GM12878 (cell line): ENCODE measurements at regions not wholly inside any gene's neighbourhood (a gene's known extent, or its start where the extent isn't known, plus 50 kb on each side); places are given as distances from the start of the nearest gene placed in this dataset.

Experiments used
- ATAC-seq: fragments of 200-7000 bp; cut with Tn5 transposase; 3 replicates; pipeline ENCODE4 v1.9.1; 2020; ENCODE audit warnings: mild to moderate bottlenecking, moderate library complexity
- BruUV-seq: library from RNA; stranded (reverse); fragments of 400-500 nt; replicated peaks from 2 replicates; lab custom pipeline; 2021; lab: Mats Ljungman, UMichigan
- CTCF ChIA-PET: fragments of 300-600 bp; sonication (Branson Sonifier 250); formaldehyde crosslinking; extraction: SDS; loops from one replicate; lab custom pipeline; 2021; ENCODE audit warnings: inconsistent platforms; lab: Yijun Ruan, JAX
- POLR2A ChIA-PET: fragments of 350-600 bp; formaldehyde crosslinking; extraction: SDS; loops from one replicate; lab custom pipeline; 2021; ENCODE audit warnings: inconsistent platforms; lab: Charles Lee
- RAD21 ChIA-PET: fragments of 300-600 bp; sonication (Branson Sonifier 250); formaldehyde crosslinking; loops from one replicate; lab custom pipeline; 2023; ENCODE audit warnings: antibody characterized with exemption; ENCODE audit not compliant: unreplicated experiment; lab: Charles Lee
- SMC1A ChIA-PET: fragments of 300-600 bp; sonication (Branson Sonifier 250); formaldehyde crosslinking; loops from one replicate; lab custom pipeline; 2023; ENCODE audit not compliant: unreplicated experiment, uncharacterized antibody; lab: Charles Lee
- DNase-seq: peaks from one replicate; pipeline ENCODE4 v3.0.0-alpha.2; 2011; ENCODE audit warnings: low read depth, low spot score
- FAIRE-seq: peaks from 3 replicates; lab custom pipeline; 2011; peaks lifted over from hg19 to GRCh38; lab: Jason Lieb, UNC
- H2AFZ ChIP-seq: 2 replicates; pipeline ENCODE4 v1.6.0; 2011; ENCODE audit warnings: low read depth, low read length, control low read depth; ENCODE audit not compliant: control insufficient read depth
- H3K27ac ChIP-seq: 2 replicates; pipeline ENCODE4 v1.5.1; 2011; ENCODE audit warnings: control low read depth; ENCODE audit not compliant: control insufficient read depth, insufficient read depth
- H3K27me3 ChIP-seq, 2 experiments: replicated peaks in 1 of 2; 2 replicates each; pipeline versions ENCODE4 v1.6.0 to v1.6.1; 2011; ENCODE audit warnings: low read length in 1 of 2; ENCODE audit not compliant: control insufficient read depth in 2 of 2, insufficient read depth in 2 of 2
- H3K36me3 ChIP-seq, 2 experiments: 2 replicates each; pipeline ENCODE4 v1.5.1; 2011; ENCODE audit warnings: low read length in 1 of 2; ENCODE audit not compliant: control insufficient read depth in 2 of 2, insufficient read depth in 2 of 2
- H3K4me1 ChIP-seq: 2 replicates; pipeline ENCODE4 v1.6.1; 2011; ENCODE audit warnings: mild to moderate bottlenecking, low read length, moderate library complexity, mixed read lengths; ENCODE audit not compliant: control insufficient read depth, insufficient read depth
- H3K4me2 ChIP-seq: 2 replicates; pipeline ENCODE4 v1.6.0; 2011; ENCODE audit warnings: control low read depth; ENCODE audit not compliant: control insufficient read depth, insufficient read depth
- H3K4me3 ChIP-seq: fragments of 200-600 bp; sonication (generic); 2 replicates; pipeline ENCODE4 v1.5.1; 2016
- H3K79me2 ChIP-seq: 2 replicates; pipeline ENCODE4 v1.6.0; 2011; ENCODE audit warnings: low read length; ENCODE audit not compliant: control insufficient read depth, insufficient read depth
- H3K9ac ChIP-seq: 2 replicates; pipeline ENCODE4 v1.8.0; 2011; ENCODE audit warnings: low read length, control low read depth, mixed read lengths; ENCODE audit not compliant: control insufficient read depth, insufficient read depth
- H3K9me3 ChIP-seq: replicated peaks from 3 replicates; pipeline ENCODE4 v1.5.1; 2011; ENCODE audit warnings: mild to moderate bottlenecking, low read length; ENCODE audit not compliant: control insufficient read depth, insufficient read depth
- H4K20me1 ChIP-seq: 2 replicates; pipeline ENCODE4 v1.6.0; 2011; ENCODE audit not compliant: control insufficient read depth, insufficient read depth
- ATF3 ChIP-seq: IDR thresholded peaks from 2 replicates; pipeline ENCODE4 v1.6.1; 2011; ENCODE audit warnings: low read depth, mild to moderate bottlenecking, low read length, moderate library complexity, borderline replicate concordance; ENCODE audit errors: extremely low read depth
- BACH1 ChIP-seq: fragments of 450-650 bp; IDR thresholded peaks from 2 replicates; pipeline ENCODE4 v1.6.1; 2017; ENCODE audit warnings: mild to moderate bottlenecking, borderline replicate concordance
- BCL11A ChIP-seq: IDR thresholded peaks from 2 replicates; pipeline ENCODE4 v1.6.1; 2011; ENCODE audit warnings: low read depth, low read length
- CEBPB ChIP-seq, 2 experiments: fragments of 150-350 bp in 1 of 2; IDR thresholded peaks; 2 replicates each; pipeline ENCODE4 v1.6.1; 2012 to 2014; ENCODE audit warnings: low read depth in 2 of 2, low read length in 2 of 2, borderline replicate concordance in 1 of 2, inconsistent platforms in 1 of 2
- CHD4 ChIP-seq: fragments of 200-600 bp; sonication (generic); IDR thresholded peaks from 2 replicates; pipeline ENCODE4 v1.6.1; 2016; ENCODE audit warnings: mild to moderate bottlenecking
- FOS ChIP-seq: IDR thresholded peaks from 3 replicates; pipeline ENCODE4 v1.6.1; 2011; ENCODE audit warnings: borderline replicate concordance; ENCODE audit not compliant: insufficient read length; ENCODE audit errors: extremely low read depth
- FOXK2 ChIP-seq: fragments of 450-650 bp; IDR thresholded peaks from 2 replicates; pipeline ENCODE4 v1.6.1; 2017; ENCODE audit warnings: mild to moderate bottlenecking, moderate library complexity
- GABPA ChIP-seq: IDR thresholded peaks from 2 replicates; pipeline ENCODE4 v1.6.1; 2014; ENCODE audit warnings: antibody characterized with exemption, low read depth, mild to moderate bottlenecking, inconsistent platforms
- IRF4 ChIP-seq: IDR thresholded peaks from 2 replicates; pipeline ENCODE4 v1.6.1; 2011; ENCODE audit warnings: low read depth, low read length
- KAT2A ChIP-seq: conservative IDR thresholded peaks from 2 replicates; pipeline ENCODE4 v1.6.1; 2011; ENCODE audit warnings: low read depth, low read length; ENCODE audit not compliant: control insufficient read depth
- KLF5 ChIP-seq: fragments of 450-650 bp; IDR thresholded peaks from 2 replicates; pipeline ENCODE4 v1.6.1; 2014; ENCODE audit warnings: mild to moderate bottlenecking; ENCODE audit not compliant: partially characterized antibody
- MLLT1 ChIP-seq: fragments of 450-650 bp; IDR thresholded peaks from 2 replicates; pipeline ENCODE4 v1.6.1; 2016; ENCODE audit warnings: mild to moderate bottlenecking
- MXI1 ChIP-seq: fragments of 150-350 bp; IDR thresholded peaks from 2 replicates; pipeline ENCODE4 v1.6.1; 2011; ENCODE audit warnings: low read depth, mild to moderate bottlenecking, inconsistent platforms, low read length, improper control_type of control experiment
- MYB ChIP-seq: fragments of 150-350 bp; IDR thresholded peaks from 2 replicates; pipeline ENCODE4 v1.6.1; 2014; ENCODE audit warnings: mild to moderate bottlenecking, low read depth, low read length, borderline replicate concordance
- NR2C1 ChIP-seq: fragments of 450-650 bp; IDR thresholded peaks from 2 replicates; pipeline ENCODE4 v1.6.1; 2017; ENCODE audit warnings: antibody characterized with exemption, mild to moderate bottlenecking, moderate library complexity
- PAX5 ChIP-seq: IDR thresholded peaks from 2 replicates; pipeline ENCODE4 v1.6.1; 2011; ENCODE audit warnings: low read depth, low read length, borderline replicate concordance
- POLR2A ChIP-seq: IDR thresholded peaks from 2 replicates; pipeline ENCODE4 v1.6.1; 2011; ENCODE audit warnings: low read depth, mild to moderate bottlenecking, low read length
- SPI1 ChIP-seq: IDR thresholded peaks from 2 replicates; pipeline ENCODE4 v1.6.1; 2011; ENCODE audit warnings: low read depth, mild to moderate bottlenecking, low read length, moderate library complexity, borderline replicate concordance; ENCODE audit not compliant: insufficient read depth
- STAT3 ChIP-seq: IDR thresholded peaks from 2 replicates; pipeline ENCODE4 v1.6.1; 2011; ENCODE audit warnings: low read depth, low read length, improper control_type of control experiment
- TCF12 ChIP-seq: IDR thresholded peaks from 2 replicates; pipeline ENCODE4 v1.6.1; 2011; ENCODE audit warnings: low read depth, mild to moderate bottlenecking, low read length
- ZNF274 ChIP-seq: IDR thresholded peaks from one replicate; pipeline ENCODE4 v1.8.0; 2011; ENCODE audit not compliant: insufficient read length, insufficient read depth
- WGBS: methylation state at CpG from one replicate; pipeline ENCODE4 v1.1.6; 2016; ENCODE audit warnings: low lambda C conversion rate; ENCODE audit not compliant: insufficient replicate concordance, insufficient coverage; ENCODE audit errors: missing lambda C conversion rate; 5-methylcytosine and 5-hydroxymethylcytosine counted together
- in situ Hi-C: fragments of 300-500 bp; cut with MboI; formaldehyde crosslinking; loops from 9 replicates; pipeline ENCODE4 v1.14.3; 2018; ENCODE audit warnings: mixed read lengths
- intact Hi-C: fragments of 100-400 bp; cut with micrococcal nuclease; formaldehyde crosslinking; loops from one replicate; pipeline ENCODE4 v1.14.2; 2022; ENCODE audit not compliant: unreplicated experiment
- TF ChIP-seq, protein P1 (sequence below): fragments of 450-650 bp; IDR thresholded peaks from 2 replicates; pipeline ENCODE4 v1.6.1; 2017; ENCODE audit warnings: mild to moderate bottlenecking

DNA sequence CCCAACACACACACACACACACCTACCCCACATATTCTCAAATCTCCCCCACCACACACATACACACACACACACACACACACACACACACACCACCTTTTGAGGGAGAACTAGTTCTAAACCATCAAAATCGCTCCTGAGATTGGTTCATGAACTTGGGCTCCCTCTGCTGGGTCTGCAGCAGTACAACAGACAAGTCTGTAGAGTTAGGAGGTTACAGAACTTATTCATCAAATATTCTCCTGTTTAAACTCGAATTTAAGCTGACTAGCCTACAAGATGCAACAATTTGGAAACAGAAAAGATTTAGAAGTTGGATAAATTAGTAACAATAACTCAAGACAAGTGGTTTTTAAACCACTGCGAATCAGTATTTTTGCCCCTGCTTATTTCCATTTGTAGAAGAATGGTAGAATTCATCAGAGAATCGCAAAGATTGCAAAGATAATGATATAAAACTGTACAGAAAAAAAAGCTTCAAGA lies 136.4 kb upstream of the USP15 start (continued):
- TF ChIP-seq MXI1 (no peak), BACH1 (no peak)

DNA sequence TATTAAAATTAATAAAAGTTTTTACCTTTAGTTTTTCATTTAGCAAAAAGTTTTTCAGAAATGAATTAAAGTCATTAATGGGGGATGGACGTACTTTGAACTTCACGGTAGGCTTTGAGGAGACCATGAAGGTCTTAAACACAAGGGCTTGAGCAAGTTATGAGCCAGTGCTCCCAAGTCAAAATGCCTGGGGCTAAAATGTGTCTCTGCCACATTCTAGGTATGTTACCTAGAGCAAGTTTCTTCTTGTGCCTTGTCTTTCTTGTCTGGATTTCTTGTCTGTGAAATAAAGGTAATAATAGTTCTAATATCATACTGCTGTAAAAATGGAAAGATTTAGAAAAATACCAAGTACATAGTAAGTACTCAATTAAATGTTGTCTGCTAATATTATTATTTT lies 132.7 kb upstream of the USP15 start:
- BruUV-seq: no TSS peak
- no peaks in the 10 kb centered on the region for H3K79me2 ChIP-seq
- H3K4me1 ChIP-seq: no peaks in the 10 kb centered on the region
- ChIA-PET RAD21 (no interaction called here), SMC1A (no interaction called here), CTCF (no interaction called here), POLR2A (no interaction called here)
- no peak overlapping the region for H3K27ac ChIP-seq
- TF ChIP-seq NR2C1 (no peak), CEBPB (IDR thresholded peaks at IDR 0.05; ENCODE audit: borderline replicate concordance in 1 of 2, low read depth in 2 of 2, low read length in 2 of 2) (no peak), STAT3 (no peak), TCF12 (no peak), FOXK2 (no peak), FOS (no peak), CHD4 (no peak), KAT2A (no peak), PAX5 (no peak), MYB (no peak), KLF5 (no peak), MLLT1 (no peak), BCL11A (no peak), IRF4 (no peak), ZNF274 (no peak), GABPA (no peak), POLR2A (no peak), SPI1 (no peak), ATF3 (no peak)
- TF ChIP-seq, protein P1, sequence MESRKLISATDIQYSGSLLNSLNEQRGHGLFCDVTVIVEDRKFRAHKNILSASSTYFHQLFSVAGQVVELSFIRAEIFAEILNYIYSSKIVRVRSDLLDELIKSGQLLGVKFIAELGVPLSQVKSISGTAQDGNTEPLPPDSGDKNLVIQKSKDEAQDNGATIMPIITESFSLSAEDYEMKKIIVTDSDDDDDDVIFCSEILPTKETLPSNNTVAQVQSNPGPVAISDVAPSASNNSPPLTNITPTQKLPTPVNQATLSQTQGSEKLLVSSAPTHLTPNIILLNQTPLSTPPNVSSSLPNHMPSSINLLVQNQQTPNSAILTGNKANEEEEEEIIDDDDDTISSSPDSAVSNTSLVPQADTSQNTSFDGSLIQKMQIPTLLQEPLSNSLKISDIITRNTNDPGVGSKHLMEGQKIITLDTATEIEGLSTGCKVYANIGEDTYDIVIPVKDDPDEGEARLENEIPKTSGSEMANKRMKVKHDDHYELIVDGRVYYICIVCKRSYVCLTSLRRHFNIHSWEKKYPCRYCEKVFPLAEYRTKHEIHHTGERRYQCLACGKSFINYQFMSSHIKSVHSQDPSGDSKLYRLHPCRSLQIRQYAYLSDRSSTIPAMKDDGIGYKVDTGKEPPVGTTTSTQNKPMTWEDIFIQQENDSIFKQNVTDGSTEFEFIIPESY: no peak
- H3K4me3 ChIP-seq: no peak overlapping the region
- no peak for ATAC-seq
- no peak overlapping the region for H2AFZ ChIP-seq
- DNase-seq: no peak
- H4K20me1 ChIP-seq: no peaks in the 10 kb centered on the region
- in situ Hi-C loops: no loop called here
- no peaks in the 10 kb centered on the region for H3K9me3 ChIP-seq
- no peak overlapping the region for H3K4me2 ChIP-seq
- no peak overlapping the region for H3K9ac ChIP-seq
- FAIRE-seq: no peak
- no peaks in the 10 kb centered on the region for H3K27me3 ChIP-seq
- WGBS: 0% methylated on average over 2 of the region's 2 CpGs
- H3K36me3 ChIP-seq: no peaks in the 10 kb centered on the region
- intact Hi-C loops: no loop called here
